Activated CD8-positive, alpha-beta memory T cell treated with anti-CD3 and anti-CD28 coated beads, Interleukin-2, amount 50 U/mL, for 4 hours (primary cell): ENCODE measurements at regions not wholly inside any gene's neighbourhood (a gene's known extent, or its start where the extent isn't known, plus 50 kb on each side); places are given as distances from the start of the nearest gene placed in this dataset.

Source experiments
- DNase-seq: peaks from one replicate; pipeline ENCODE4 v3.0.0-alpha.2; 2020

DNA sequence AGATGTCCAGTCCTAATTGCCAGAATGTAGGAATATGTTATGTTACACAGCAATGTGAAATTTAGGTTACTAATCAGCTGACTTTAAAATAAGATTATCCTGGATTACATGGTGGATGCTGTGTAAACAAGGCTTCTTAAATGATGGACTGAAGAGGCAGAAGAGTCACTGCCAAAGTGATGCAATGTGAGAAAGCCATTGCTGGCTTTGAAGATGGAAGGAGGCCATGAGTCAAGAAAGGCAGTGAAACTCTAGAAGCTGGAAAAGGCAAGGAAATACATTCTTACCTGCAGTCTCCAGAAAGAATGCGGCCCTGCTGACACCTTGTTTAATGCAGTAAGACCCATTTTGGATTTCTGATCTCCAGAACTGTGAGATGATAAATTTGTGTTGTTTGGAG is 179.1 kb upstream of the ZPLD1 start:
- no peak for DNase-seq

DNA sequence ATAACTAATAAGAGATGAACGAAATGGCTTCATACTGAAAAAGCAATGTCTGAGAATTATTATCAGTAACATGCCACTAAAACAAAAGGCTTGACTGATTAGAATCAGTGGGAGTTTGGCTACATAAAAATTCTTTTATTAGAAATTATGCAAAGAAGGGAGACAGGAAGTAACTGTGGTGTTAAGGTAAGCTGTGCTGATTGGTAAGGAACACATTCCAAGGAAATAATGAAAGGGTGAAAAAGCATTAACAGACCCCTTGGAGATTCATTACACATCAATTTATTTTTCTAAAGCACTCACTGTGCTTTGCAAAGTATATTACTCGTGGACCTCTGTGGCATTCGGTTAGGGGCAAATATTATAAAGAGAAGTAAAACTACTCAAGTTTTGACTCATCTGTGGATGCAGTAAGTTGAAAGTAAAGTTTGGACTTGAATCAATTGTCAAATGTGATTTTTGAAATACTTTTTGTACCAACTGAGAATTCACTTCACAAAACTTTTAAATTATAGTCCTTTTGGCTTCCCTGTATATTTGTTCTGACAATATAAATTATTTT is 176.1 kb upstream of the ZPLD1 start:
- no peak for DNase-seq

DNA sequence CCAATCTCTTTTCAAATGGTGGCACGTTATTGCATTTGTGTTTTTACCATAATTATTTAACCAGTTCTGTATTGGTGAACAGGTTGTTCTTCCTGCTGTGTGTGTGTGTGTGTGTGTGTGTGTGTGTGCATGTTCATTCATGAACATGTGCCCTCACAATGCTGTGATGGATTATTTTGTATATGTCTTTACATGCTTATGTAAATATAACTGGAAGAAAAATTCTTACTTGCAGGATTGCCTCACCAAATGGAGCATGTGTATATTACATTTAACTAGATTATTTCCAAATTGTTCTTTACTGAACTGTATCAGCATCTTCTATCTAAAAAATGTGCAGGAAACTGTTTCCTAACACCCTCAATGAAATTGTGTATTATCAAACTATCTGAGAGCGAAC is 175.2 kb upstream of the ZPLD1 start:
- DNase-seq: no peak

DNA sequence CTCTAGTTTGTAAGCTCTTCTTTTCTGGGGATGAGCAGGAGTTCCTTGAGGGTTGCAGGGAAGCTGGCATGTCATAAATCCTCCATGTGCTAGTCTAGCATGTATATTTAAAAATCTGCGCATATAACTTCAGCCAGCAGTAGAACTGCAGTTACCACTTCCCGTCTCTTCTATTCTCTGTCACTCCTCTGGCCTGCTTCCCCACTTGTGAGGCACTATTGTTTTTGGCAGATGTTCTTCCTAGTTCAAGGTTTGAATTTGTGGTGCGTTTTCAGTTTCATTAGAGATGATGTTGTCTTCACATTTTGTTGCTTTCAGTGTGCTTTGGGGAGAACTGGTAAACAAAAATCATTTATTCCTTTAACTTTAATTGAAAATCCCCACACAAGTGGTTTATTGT is 169.1 kb upstream of the ZPLD1 start:
- no peak for DNase-seq

DNA sequence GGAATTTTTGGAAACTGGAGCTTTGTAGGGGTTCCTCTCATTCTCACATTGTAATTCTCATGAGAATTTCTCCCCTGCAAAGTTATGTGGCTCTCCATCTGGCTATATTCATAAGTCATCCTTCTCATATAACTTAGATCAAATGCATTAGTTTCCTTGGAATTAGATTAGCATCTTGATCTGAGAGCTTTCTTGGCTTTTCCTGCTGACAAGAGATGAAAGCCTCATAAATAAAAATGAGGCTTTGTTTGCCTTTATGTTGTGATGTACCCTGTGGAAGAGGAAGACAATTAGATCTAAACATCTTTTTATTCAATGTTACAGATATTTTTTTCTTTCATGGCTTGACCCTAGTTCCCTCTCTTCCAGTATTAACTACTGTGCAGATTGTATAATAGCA is 165.4 kb upstream of the ZPLD1 start:
- DNase-seq: no peak

DNA sequence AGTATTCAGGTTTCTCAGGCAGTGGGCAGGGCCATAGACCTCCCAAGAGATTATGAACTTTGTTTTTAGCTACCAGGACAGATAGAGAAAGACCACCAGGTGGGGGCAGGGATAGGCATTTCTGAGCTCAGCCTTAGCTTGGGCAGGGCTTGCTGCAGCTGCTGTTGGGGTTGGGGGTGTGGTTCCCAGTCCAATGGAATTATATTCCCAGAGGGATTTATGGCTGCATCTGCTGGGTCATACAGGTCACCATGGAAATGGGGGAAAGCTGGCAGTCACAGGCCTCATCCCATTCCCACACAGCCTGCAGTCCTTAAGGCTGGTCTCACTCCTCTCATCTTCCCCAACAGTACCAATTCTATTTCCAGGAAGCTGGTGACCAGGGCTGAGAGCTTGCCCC is 144.6 kb upstream of the ZPLD1 start:
- DNase-seq: no peak

DNA sequence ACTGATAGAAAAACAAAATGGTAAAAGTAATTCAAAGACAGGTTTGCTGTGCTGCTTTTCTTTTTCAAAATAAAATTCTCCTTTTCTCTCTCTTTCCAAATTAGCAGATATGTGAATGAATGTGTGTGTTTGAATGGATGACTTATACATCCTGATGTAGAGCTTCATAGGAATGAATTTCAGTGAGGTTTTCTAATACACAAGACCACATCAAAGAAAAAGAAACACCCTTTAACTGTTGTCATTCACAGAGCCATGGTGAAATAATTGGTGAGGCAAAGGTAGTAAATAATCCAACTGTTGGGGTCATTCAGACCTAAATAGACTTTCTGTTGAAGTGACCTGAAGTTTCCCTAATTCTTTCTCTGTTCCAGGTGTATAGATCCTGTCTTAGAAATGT is 139.1 kb upstream of the ZPLD1 start:
- DNase-seq: no peak

DNA sequence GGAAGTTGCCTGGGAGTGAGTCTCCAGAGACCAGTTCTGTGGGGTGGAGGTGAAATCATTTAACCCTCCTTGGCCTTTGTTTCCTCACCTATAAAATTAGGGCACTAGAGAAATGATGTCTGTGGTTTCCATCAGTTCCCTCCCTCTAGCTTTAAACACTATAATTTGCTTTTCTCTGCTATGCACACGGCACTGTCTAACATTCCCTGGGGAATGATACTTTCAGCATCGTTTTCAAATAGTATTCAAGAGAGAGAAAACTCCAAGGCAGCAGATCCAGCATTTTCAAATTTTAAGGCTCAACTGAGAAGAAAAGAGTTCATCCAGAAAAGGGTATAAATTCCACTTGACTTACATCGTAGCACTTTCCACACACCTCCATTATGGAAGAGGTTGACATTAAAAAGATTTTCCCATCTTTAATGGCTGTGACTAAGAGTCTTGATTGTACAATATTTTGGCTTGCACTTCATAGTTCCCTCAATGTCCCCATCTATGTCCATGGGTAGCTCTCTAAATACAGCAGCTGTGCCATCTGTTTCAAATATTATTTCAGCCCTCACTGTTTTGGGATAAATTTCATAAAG is 137.7 kb upstream of the ZPLD1 start:
- DNase-seq: no peak

DNA sequence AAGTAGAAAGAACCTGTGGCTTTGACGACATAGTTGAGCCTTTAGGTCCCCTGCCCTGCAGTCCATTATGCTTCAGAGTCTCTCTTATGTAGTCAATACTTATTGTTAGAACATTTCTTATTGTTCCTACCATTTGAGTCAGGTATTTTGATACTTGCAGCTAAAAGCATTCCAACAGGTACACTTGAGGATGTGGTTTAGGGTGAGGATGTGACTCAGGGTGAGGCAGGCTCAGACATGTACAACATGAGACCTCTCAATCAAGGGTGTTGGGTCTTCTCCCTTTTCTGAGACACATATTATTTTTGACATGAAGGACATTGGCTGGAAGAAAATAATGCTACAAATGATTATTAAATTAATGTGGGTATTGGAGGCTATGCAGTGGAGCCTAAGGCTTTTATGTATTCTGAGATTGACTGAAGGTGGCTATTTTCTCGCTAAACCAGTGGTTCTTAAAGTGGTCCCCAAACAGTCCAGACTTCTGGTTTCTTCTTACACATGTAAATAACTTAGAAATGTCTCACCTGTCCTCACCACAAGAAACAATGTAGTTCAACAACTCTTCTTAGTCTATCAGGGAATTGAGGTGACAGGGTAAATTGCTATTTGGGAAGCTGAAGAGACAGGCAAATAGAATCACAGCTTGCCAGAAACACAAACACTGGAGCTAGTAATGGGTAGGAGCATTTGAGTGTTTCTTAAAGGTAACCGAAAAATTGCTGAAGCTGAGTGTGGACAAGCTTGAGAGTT is 135.5 kb upstream of the ZPLD1 start:
- no peak for DNase-seq

DNA sequence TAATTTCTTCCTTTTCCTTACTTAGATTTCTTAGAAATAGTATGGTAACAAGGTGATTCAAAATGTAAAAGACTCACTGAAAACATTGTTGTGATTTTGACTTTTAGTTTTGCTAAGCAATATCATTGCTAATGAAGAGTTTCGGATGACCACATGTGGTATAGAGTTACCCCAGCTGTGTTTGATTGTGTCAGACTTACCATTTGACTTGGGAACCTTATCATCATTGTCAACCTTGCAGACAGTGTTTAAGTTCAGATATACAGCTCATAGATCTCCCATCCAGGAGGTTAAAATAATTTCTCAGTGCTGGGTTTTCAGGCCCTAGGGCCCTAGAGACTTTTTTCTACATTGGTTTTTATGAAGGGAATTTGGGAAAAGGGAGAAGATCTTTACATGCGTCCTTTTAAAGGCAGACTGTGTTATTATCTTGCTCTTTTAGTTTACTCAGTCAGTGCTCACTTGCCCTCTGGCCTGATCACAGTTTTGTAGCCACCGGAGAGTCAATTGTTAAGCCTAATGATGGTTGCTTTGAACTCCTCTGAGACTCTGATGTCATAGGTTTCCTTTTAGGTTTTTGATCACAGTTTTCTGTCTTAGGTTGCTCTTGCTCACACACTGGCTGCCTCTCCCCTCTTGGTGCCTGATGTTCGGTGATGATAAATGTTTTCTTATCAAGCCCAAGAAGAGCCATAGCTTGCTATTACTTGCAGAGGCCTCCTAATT is 133.5 kb upstream of the ZPLD1 start:
- no peak for DNase-seq

DNA sequence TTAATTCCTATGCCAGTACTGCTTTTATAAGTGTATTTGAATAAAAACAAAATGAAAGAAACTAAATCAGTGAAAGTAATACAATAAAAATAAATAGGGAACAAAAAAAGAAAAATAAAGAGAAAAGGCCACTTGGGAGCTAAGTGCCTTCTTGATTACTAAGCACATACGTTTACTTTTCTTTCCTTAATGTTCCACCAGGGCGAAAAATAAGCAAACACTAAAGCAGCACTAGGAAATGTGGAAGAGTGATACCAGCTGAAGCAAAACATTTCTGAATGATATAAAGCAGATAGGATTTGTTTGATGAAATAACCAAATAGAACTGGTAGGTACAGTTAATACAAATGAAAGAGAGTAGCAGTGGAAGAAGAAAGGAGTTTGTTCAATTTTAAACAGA is 132.8 kb upstream of the ZPLD1 start:
- DNase-seq: no peak

DNA sequence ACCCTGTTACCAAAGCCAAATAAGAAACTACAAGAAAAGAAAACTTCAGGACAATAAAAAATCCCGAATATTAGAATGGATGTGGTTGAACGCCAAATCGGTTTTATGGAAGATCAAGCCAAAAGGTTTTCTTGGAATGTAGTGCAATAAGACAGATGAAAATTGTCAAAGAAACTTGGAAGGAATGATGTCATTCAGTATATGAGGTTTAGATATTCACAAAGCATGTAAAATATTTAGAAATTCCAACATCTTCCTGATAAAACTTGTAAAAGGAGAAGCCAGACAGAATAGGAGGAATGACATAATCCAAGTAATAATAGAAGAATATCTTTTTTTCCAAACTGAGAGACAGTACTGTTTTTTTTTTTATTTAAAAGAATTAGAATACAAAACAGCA is 130.3 kb upstream of the ZPLD1 start:
- no peak for DNase-seq

DNA sequence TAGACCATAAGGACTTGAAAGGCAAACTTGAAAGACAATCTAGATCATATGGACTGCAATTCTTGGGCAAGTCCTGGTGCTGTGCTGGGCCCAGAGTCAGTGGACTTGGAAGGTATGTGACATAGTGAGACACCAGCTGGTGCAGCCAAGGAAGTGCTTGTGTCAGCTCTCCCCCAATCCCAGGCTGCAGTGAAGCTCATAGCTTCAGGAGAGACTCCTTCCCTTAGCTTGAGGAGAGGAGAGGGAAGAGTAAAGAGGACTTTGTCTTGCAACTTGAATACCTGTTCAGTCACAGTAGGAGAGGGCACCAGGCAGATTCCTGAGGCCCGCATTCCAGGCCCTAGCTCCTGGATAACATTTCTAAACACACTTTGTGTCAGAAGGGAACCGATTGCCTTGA is 127.4 kb upstream of the ZPLD1 start:
- no peak for DNase-seq

DNA sequence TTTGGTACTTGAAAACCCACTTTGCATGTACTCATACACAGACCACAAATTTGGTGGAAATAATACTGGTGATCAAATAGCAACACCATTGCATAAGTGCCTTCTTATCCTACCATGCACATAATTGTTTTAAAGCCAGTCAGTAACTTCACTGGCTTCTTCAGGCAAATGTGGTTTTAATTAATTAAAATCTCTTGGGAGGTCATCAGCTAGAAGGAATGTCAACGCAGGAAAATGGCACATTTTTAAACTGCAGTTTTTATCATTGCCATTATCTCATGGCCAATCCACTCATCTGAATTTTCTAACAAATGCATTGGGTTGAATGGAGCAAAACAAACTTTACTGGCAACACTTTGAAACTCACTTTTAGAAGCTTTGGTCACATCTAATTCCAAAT is 105.7 kb upstream of the ZPLD1 start:
- no peak for DNase-seq

DNA sequence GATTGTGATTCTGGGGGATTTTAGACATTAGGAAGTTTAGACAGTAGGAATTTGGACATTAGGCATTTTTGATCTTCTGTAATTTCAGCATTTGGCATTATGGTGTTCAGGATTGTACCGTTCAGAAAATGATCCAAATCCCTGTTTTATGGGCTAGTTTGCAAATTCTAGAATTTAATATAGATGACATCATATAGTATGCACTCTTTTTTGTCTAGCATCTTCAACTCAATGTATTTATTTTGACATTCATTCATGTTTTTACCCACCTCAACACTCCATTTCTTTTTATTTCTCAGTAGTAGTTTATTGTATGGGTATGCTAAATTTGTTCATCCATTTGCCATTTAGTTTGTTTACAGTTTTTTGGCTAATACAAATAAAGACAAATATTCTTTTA is 105.3 kb upstream of the ZPLD1 start:
- no peak for DNase-seq

DNA sequence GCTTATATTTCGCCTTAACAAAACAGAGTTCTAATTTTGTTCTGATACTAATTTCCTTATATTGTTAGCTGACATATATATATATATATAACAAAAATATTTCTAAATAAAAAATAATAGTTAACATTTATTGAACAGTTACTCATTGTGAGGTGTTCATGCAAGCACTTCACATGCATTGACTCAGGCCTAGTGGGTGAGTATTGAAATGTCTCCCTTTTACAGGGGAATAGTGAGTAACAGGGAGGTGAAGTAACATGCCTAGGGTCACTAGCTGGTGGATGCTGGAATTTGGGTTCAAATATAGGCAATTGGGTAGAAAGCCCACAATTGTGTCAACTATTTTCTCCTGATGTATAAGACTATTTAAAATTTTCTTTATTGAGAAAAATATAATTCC is 102.6 kb upstream of the ZPLD1 start:
- no peak for DNase-seq

DNA sequence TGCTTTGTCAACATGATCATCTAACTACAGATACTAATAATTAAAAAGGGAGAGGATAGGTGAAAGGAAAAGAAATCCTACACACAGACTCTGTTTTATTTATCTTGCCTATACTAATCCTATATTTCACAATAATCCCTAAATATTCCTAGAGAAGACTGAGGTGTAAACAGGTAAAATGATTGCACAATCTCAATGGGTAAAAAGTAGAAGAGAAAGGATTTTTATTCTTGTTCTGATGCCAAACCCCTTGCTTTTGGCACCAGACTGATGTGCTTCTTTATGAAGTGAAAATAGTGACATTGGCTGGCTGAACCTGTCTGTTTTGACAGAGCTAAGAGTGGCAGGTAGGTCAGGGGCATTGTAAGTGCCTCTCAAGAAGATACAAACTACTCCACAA is 101.9 kb upstream of the ZPLD1 start:
- DNase-seq: no peak

DNA sequence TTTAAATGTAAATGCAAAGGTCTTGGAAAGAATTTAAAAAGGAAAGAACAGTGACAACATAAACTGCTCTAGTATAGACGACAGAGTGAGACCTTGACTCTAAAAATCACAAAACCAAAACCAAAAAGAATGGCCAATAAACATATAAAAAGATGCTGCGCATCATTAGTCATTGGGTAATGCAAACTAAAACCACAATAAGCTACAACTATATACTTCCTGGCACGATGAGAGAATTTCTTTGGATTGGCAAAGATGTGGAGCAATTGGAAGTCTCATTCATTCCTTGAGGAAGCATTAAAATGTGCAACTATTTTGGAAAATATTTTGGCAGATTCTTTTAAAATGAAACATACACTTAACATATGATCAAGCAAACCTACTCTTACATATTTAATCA is 98.7 kb upstream of the ZPLD1 start:
- no peak for DNase-seq

DNA sequence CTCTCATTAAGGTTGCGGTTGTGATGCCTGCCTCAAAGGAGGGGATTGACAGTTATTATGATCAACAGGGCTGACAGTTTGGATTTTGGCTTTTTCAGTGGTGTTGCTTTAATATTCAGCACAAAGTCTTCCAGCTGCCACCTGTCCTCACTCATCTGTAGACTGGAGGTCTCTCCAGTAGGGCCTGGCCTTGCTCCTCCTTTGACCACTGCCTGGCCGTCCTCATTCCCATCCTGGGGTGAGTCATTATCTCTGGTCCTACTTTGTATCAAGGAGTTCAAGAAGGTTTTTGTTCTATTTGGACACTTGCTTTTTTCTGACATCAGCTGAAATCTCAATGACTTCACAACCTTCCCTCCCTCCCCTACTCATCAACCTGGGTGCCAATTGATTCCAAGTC is 95.1 kb upstream of the ZPLD1 start:
- DNase-seq: no peak

DNA sequence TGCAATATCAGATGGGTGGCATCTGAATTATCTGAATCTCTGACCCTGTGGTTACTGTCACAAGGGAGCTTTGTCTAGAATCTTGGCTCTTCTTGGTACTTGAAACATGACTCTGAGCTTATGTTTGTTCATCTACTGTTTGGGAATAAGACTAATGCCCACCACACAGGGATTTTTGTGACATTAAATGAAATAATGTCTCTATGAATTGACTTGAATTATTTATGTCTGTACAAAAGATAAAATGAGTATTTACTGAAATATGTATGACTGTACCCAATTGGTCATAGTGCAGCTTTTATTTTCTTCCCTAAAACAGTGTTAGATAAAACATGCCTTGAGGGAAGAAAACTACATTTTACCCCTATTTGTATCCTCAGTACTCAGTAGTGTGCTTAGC is 87.9 kb upstream of the ZPLD1 start:
- no peak for DNase-seq

DNA sequence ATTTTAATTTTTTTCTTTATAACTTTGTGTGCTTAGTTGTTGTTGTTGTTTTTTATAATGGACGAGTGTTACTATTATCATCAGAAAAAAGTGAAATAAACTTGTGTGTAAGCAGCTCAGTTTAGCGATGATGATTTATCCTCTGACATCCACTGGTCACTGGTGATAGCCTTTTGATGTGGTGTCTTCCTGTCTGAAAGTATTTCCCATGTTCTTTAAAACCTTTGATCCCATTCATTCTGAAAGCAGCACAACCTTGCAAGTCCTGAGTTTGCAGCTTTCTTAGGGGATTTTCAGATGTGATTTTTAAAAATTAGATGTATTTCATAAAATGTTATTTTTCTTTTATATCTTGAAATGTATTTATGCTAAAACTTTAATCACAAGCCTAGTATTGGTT is 85.9 kb upstream of the ZPLD1 start:
- DNase-seq: no peak

DNA sequence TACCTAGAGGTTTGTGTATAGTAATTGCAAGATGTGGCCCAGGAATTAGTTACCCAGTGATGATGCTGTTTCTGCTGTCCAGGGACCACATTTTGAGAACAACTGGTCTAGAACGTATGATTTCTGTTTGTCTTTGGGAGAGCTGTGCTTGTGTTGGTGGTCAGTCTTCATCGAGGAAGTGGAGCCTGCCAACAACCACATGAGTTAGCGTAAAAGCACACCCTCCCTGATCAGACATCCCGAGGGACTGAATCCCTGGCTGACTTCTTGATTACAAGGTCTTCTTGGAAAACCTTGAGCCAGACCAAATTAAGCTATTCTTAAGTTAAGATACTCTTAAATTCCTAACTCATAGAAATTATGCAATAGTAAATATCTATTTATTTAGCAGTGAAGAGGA is 81.7 kb upstream of the ZPLD1 start:
- DNase-seq: no peak

DNA sequence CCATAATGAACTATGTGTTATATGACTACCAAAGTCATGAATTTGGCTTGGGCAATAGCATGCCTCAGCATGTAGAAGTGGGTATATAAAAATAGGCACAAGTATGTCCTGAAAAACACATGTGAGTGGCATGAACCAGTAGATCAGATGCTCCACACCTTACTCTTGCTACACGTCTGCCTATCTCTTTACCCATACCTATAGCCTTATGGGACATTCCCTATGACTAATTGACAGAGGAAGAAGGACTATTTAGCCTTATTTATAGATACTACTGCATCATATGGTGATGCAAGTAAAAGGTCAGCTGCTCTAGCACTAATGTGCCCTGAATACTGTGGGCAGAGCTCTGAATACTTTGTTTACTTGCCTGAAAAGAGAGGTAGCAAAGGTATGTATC is 81.0 kb upstream of the ZPLD1 start:
- DNase-seq: no peak

DNA sequence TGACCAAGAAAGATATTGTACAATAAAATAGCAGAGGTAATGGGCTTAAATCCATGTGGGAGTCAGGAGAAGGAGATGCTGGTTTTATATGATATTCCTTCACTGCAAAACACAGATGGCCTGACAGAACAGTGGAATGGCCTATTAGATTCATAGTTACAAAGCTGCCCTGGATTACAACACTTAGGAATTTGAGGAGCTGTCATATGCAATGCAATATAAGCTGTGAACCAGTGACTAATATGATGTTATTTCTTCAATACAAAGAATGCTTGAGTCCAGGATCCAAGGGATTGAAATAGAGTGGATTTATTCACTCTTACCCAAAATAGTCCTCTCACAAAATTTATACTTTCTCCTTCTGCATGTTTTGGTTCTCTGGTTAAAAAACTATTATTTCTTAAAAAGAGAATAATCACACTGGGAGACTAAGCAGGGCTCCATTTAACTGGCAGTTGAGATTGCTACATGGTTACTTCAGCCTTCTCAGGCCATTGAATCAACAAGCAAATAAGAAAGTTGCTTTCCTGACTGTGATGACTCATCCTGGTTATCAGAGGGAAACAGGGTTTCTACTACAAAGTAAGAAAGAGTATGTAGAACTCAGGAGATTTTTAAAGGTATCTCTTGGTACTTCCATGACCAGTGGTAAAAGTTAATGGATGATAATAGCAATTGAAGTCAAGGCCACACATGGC is 79.8 kb upstream of the ZPLD1 start:
- no peak for DNase-seq
